A204.1 (cell line): ENCODE measurements at regions not wholly inside any gene's neighbourhood (a gene's known extent, or its start where the extent isn't known, plus 50 kb on each side); places are given as distances from the start of the nearest gene placed in this dataset.
"Not testable (repeated sequence)": the region's sequence is repeated elsewhere in the genome, so short reads cannot be mapped to it uniquely, and the experiment has no call there.

Experiments used
- FAIRE-seq: peaks from 2 replicates; lab custom pipeline; 2012; peaks lifted over from hg19 to GRCh38; lab: Jason Lieb, UNC

GRCh38 chr6:112990971-112991370 is 643.8 kb downstream of the RFPL4B start:
- no peak for FAIRE-seq

- no peak for FAIRE-seq
Measured at GRCh38 chr6:112991912-112992311, 644.8 kb downstream of the RFPL4B start.

GRCh38 chr6:112997421-112998085 is 650.4 kb downstream of the RFPL4B start:
- no peak for FAIRE-seq

DNA sequence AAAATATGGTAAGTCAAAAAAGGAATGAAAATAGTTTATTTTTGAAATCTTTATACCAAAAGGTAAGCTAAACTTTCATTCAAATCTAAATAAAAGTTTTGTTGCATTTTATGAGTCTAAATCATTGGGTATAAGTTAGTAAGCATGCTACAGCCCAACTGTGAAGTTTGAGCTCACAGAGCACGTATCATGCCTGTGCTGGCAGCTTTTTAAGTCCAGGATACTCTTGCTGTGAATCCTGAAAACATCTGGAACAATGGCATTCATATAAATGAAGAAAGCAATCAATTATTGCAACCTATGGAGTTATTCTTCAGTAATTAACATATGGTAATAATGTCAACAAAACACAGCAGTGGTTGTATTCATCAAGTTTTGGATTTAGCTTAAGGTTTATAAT is 656.9 kb downstream of the RFPL4B start:
- no peak for FAIRE-seq

DNA sequence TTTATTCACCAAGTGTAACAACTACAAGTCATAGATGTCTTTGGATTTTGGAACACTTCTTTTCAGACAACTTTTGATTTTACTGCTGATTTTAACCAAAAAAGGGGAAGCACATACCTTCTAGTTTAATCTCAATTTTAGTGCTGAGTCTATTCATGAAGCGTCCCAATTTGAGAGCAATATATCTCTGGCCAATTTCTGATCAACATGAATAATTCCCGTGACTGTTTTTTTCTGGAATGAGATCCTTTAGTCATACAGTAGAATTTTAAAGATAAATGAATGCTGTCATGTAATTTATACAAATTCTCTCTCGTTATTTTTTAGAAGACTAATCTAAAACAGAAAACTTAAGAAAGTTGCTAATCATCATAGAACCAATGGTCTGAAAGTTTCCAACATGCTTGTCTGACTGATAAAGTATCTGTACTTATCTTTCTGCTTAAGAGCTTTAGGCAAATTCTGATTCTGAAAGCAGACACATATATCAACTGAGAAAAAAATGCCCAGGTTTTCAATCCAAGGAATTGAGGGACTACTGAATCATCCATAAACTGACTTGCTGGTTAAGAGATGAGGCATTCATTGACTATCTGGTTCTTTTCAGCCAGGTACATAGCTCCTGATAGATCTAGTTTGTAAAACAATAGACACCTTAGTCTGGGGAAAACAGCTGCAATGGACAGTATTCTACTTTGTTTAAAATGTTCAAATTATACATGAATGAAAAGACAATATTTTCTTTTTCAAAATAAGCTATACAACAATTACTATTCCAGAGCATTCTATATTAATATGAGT is 657.5 kb downstream of the RFPL4B start:
- no peak for FAIRE-seq

DNA sequence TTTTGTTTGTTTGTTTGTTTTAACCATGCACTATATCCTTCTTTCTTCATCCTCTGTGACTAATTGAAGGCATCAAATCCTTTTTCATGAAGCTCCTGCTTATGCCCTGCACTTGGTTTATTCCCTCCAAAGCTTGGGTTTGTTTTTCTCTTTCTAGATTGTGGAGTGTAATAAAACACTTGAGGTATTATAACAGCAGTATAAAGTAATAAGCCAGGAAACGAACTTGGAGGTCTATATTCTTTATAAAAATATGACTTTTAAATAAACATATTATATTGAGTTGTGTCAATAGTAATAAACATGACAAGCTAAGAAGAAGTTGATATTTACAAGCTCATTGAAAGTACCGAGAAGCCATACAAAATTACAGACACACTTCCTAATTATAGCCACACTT is 659.4 kb downstream of the RFPL4B start:
- no peak for FAIRE-seq

- FAIRE-seq = no peak
Measured at GRCh38 chr6:113009682-113010081, 662.6 kb downstream of the RFPL4B start.

DNA sequence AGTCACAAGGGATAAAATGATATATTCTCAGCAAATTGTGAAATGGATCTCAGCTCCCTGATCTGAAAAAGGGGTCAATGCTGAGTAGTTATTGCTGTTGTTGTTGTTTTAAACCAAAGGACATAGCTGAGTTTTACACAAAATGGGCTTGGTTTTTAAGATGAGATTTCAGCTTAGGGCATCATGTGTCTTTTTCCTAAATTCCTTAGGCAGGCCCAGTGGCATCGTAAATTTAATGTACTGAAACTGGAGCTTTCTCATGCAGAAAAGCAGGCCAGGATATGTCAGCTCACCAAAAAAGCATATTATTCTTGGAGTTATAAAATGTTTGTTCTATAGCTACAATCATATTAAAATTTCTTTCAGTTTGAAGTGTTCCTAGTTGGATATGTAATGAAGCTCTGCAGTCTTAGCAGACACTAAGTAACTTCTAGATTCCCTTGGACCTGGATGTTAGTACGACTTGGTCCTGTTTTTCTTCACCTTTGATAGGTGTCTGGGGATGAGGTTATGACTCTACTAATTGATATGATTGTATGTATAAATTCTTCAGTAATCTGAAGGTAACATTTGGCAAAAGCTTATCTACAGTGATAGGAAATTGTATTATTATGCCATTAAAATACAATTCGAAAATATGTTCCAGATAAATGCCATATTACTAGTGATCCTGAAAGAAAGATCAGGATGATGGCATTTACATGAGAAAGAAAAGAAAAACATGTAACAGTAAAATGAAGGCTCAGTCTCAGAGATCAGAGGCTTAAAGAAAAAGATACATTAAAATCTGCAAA is 663.3 kb downstream of the RFPL4B start:
- FAIRE-seq = no peak

- FAIRE-seq = no peak
Measured at GRCh38 chr6:113011389-113011788, 664.3 kb downstream of the RFPL4B start.

DNA sequence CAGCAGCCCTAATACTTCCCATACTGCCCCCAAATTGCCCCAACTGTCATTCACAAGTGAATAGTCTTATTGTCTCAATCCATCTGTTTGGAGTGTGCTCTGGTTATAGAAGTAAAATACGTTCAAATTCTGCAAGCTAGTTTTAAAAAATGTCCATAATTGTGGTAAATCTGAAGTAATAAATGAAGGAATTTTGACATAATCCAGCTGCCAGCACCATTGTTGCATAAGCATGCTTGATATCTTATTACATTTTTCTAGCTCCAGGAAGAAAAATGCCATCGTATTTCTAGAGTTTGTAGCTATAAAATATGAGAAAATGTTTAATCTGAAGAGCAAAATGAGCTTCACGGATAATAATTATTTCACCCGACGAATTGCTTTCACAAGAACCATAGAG is 664.7 kb downstream of the RFPL4B start:
- no peak for FAIRE-seq

DNA sequence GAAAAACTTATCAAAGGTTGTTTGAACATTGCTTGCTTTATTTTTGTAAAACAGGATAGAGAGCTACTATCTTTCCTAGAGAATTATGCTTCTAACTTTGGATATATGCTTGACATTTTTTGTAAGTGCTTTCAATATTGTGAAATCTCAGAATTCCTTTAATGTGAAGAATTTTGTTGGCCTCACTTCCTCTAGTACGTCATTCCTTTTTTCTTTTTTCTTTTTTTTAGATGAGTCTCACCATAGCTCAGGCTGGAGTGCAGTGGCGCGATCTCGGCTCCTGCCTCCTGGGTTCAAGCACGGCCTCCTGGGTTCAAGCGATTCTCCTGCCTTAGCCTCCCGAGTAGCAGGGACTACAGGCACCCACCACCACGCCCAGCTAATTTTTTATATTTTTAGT is 668.1 kb downstream of the RFPL4B start:
- no peak for FAIRE-seq

DNA sequence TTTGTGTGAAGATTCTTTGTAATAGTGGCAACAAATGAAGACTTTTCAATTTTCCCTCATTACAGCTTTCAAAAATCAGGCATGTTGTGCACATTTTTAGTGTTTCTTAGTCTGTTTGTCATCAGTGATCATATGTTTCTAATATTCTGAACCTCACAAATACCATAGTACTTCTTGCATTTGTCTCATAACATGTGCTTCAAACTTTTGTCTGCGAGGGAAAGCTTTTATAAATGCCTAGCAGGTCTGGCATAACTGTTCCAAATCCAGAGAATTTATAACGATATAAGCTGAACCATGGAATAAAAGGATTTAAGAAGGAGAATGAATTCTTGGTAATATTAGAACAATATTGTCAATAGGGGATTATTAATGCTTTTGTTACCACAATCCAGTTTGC is 670.2 kb downstream of the RFPL4B start:
- no peak for FAIRE-seq

DNA sequence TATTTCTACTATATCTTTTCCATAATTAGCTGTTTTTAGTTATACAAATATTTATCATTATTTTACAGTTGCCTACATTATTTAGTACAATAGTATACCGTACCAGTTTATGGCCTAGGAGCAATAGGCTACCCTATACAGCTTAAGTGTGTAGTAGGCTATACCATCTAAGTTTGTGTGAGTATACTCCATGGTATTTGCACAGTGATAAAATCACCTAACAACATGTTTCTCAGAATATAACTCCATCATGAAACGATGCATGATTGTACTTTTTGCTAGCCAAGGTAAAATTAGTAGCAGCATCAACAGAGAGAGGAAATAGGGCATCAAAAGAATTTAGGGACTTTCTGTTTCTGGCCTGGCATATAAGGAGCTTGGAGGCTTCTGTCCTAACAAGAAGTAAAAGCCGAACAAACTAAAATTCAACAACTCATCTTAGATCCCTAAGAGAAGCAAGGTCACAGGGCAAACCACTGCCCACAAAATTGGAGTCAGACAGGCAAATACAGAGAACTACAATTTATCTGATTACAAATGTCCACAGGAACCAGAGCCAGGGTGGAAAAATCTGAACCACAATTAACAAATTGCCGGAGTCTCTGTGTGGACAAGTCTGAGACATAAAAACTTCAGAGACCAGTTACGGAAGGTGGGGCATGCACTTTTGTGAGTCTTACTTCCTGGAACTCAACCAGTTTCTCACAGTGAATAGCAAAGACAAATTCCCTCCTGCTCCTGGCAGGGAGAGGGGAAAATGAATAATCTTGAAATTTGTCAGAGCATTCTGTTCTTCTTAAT is 671.4 kb downstream of the RFPL4B start:
- FAIRE-seq = no peak

DNA sequence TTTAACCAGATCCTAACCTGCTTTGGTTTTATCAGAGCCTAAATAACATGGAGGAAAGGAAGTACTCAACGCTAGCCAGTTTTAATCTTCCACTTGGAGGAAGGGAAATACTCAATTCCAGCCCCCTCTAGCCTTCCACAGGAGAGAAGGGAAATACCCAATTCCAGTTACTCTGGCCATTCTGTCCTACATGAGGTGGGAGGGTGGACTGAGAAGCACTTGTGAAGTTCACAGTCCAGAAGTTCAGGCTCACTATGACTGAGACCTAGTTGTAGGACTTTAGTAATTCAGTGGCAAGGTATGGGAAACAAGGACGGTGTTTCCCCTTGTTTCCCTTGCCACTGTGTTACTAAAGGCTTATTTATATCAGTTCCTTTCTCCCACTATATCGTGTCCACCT is 672.0 kb downstream of the RFPL4B start:
- FAIRE-seq = no peak

DNA sequence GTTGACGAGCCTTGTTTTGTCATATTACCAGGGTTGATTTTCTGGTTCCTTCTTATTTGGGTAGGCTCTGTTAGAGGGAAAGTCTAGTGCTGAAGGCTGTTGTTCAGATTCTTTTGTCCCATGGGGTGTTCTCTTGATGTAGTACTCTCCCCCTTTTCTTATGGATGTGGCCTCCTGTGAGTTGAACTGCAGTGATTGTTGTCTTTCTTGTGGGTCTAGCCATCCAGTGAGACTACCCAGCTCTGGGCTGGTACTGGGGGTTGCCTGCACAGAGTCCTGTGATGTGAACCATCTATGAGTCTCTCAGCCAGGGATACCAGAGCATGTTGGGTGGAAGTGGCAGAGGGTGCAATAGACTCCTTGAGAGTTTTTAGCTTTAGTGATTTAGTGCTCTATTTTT is 680.6 kb downstream of the RFPL4B start:
- FAIRE-seq = no peak

DNA sequence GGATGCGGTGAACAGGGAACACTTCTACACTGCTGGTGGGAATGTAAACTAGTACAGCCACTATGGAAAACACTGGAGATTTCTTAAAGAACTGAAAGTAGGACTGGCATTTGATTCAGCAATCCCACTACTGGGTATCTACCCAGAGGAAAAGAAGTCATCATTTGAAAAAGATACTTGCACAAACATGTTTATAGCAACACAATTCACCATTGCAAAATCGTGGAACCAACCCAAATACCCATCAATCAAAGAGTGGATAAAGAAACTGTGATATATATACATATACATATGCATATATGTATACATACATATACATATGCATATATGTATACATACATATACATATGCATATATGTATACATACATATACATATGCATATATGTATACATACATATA is 682.0 kb downstream of the RFPL4B start:
- FAIRE-seq = not testable (repeated sequence)

DNA sequence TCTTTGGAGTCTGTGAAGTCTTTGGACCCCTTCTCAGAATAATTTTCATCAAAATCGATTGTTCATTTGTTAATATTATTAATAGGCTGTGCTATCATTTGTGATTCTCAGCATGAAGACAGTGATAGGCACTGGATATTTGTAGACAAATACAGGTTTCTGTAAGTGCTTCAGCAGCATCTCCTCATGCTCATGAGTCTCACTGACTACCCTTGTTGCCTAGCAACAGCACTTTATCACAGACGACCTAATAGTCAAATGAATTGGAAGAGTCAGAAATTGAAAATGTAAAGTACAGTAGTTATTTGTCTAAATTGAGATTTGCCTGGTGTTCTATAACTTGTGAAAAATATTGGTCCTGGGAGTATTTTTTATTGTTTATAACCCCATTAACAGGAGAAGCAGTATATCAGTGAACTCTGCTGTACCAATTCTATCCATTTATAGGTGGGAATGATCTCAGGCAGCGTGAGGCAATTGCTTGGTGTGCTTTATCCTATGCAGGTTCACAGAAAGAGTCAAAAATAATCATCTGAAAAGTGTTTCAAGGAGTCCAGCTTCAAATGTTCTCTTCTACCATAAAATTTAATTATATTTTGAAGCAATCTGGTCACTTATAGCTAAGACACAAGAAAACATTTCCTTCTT is 684.6 kb downstream of the RFPL4B start:
- FAIRE-seq = no peak

- FAIRE-seq = no peak
Measured at GRCh38 chr6:113039005-113039404, 691.9 kb downstream of the RFPL4B start.

GRCh38 chr6:113047148-113047547 is 700.0 kb downstream of the RFPL4B start:
- FAIRE-seq = no peak

- no peak for FAIRE-seq
Measured at GRCh38 chr6:113047932-113048331, 700.8 kb downstream of the RFPL4B start.

GRCh38 chr6:113048741-113049140 is 701.6 kb downstream of the RFPL4B start:
- no peak for FAIRE-seq

DNA sequence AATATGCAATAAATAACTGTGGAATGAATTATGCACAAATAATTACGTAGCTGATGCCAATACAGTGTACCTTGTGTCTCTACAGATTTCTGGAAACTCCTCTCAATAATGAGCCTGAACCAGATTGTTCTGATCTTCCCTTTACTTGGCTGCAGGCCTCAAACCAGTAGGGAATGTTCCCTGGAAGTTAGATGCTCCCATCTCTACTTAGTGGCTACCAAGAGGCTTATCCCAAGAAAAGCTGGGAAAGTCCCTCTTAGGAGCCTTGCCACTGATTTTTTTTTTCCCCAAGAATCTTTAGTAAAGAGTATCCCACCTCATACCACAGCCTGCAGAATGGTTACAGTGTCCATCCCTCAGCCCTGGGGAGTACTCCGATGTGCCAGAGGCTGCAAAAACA is 702.1 kb downstream of the RFPL4B start:
- no peak for FAIRE-seq
